GM12872 (cell line): ENCODE measurements at regions not wholly inside any gene's neighbourhood (a gene's known extent, or its start where the extent isn't known, plus 50 kb on each side); places are given as distances from the start of the nearest gene placed in this dataset.

ENCODE experiments used
- TF ChIP-seq, protein P1 (sequence below): IDR thresholded peaks from 3 replicates; pipeline ENCODE4 v1.5.1; 2011; ENCODE audit warnings: low read depth, mild to moderate bottlenecking, low read length, moderate library complexity; ENCODE audit not compliant: insufficient read depth

DNA sequence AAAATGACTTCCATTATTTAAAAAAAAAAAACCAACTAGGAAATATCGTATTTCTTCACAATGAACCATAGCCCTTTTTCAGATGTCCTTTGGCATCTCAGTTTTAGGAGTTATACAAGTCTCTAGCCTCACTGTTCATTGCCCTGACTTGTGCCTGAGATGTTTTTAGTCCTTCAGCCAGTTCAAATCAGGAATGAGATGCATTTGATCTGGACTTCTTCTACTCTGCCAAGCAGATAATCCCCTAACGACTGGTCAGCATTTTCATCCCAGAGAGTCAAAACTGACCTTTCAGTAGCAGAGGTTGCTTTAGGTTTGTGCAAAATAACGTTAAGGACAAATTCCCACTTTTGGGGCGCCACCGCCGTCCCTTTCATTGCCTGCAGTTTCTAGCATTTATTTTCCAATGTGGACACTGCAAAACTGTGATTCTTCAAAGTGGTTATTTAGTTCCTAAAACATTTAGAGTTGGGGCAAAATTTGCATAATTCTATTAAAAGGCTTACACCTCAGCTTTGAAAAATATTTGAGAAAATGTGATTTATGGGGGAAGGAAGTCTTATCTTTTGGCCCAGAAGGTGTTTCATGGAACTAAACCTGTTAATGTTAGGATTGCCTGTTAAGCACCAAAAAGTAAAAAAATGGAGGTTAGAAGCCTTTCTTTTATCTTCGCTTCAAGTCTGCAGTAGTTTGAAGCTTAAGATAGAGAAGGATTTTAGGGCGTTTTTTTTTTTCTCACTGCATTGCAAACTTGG lies 152.0 kb upstream of the SGK1 start:
- TF ChIP-seq, protein P1, sequence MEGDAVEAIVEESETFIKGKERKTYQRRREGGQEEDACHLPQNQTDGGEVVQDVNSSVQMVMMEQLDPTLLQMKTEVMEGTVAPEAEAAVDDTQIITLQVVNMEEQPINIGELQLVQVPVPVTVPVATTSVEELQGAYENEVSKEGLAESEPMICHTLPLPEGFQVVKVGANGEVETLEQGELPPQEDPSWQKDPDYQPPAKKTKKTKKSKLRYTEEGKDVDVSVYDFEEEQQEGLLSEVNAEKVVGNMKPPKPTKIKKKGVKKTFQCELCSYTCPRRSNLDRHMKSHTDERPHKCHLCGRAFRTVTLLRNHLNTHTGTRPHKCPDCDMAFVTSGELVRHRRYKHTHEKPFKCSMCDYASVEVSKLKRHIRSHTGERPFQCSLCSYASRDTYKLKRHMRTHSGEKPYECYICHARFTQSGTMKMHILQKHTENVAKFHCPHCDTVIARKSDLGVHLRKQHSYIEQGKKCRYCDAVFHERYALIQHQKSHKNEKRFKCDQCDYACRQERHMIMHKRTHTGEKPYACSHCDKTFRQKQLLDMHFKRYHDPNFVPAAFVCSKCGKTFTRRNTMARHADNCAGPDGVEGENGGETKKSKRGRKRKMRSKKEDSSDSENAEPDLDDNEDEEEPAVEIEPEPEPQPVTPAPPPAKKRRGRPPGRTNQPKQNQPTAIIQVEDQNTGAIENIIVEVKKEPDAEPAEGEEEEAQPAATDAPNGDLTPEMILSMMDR, result no peak

DNA sequence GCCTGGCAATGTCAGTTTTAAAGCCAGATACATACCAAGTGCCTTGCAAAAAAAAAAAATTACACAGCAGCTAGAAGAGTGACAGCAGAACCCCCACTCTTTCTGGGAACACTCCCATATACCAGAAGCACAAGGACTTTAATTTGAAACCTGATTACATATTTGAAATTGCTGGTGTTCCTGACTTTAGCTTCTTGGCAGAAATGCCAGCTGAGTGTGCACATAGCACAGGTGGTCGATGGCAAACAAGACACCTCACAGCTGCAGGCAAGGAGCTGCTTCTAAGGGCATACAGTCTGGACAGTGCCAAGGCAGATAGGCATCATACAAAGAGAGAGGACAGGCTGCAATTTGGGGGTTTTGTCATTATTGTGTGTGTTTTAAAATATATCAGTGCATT lies 150.7 kb upstream of the SGK1 start:
- TF ChIP-seq, protein P1, result no peak

DNA sequence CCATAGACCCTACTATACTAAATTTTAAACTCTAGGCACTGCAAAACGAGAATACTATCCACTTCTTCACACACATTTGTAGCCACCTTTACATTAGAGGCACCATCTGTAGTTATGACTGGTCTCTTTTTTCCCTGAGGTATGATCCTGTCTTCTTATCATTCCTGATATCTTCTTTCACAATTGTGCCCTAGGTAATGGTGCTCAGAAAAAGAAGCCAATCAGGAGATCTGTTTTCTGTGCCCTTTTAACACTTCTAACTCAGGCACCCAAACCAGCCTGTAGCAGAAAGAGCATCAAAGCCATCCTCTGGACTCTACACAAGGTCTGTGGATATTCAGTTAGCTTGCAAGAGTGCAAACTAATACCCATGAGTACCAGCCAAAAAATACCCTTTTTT lies 149.7 kb upstream of the SGK1 start:
- TF ChIP-seq, protein P1, result no peak

DNA sequence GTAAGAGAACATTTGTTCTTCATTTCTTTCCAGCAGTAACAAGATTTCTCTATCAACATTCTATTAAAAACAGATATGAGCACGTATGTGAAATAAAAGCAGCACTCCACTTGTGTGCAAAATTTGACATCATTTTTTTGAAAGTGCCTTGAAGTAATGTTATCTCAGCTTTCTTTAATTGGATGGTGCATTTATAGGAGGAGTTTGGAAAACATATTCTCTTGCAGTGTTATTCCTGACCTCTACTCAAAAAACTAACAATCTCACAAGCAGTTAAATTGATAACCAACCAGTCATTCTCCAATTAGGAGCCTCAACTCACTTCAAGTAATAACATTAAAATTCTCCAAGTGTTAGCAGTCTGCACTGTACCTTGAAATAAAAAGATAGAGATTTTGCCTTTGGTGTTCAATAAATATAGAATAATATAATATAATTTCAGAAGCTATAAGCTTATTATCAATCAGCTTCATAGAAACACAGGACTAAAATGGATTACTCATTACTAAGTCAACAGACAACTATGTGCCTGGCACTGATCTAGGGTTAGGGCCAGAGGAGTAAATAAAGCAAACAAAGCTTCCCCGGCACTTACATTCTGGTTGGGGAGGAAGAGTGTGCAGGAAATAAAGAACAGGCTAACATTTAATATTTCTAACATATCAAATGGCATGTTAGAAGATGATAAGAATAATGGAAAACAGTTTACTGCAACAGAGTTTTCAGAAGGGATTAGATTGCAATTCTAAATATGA lies 149.0 kb upstream of the SGK1 start:
- TF ChIP-seq, protein P1, result no peak

DNA sequence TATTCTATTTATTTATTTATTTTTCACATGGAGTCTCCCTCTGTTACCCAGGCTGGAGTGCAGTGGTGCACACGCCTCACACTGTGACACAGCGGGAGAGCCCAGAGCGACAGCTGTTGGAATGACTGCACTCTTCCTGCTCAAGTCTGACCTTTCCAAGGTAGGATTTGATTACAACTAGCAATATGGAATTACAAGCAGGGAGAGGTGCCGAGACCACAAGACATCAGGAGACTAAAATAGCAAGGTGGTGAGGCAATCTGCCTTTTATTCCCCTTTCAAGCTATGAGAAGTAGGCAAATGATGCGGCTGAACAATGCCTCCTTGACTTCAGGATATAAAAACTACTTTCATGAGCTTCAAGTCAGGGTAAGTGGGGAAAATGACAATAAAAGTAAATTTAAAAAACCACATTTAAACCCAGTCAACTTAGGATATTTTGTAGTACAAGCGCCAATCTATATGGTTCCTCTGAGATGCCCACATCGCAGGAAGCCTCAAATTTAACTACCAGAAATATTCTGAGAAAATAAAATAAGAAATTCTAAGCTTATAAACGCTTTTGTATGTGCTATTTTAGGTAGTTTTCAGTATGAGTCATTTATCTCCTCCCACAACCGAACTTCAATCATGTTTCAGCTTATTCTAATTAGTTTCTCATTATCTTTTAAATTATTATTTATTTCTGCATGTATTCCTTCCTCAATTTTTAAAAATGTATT lies 146.9 kb upstream of the SGK1 start:
- TF ChIP-seq, protein P1, result no peak

DNA sequence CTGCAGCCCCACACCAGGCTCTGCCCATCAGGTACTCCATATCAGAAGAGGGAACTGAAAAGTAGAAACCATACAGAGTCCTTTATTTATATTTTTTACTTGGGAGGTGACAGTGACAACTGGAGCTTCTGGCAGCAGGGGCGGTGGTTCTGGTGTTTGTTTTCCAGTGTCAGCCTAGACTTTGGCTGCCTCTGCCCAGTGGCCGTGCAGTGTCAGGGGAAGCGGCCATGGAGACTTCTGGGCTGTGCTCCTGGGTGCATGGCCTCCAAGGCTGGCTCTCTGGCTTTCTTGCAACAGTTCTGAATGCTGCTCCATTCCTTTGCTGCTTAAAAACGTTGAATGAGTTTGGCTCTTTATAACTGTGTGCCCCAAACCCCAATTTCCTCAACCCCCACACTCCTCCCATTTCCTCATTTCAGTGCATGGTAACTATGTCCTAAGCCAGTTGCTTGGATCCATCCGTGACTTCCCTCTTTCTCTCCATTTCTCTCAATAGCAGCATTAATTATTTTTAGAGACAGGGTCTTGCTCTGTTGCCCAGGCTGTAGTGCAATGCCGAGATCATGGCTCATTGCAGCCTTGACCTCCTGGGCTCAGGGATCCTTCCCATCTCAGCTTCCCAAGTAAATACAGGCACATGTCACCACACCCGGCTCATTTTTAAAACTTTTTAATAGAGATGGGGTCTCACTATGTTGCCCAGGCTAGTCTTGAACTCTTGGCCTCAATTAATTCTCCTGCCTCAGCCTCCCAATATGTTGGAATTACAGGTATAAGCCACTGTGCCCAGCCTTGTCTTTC lies 141.1 kb upstream of the SGK1 start:
- TF ChIP-seq, protein P1, result no peak
